ENCODE measurements at regions not wholly inside any gene's neighbourhood (a gene's known extent, or its start where the extent isn't known, plus 50 kb on each side); places are given as distances from the start of the nearest gene placed in this dataset.

- DNase-seq: no peak
These were observed 263.2 kb downstream of the SEC23A start for GRCh38 chr14:38839694-38840365.

GRCh38 chr14:38838979-38839323, 264.1 kb downstream of the SEC23A start:
- DNase-seq: no peak

- no peak for DNase-seq
These were observed 264.7 kb downstream of the SEC23A start for GRCh38 chr14:38838049-38838978.

GRCh38 chr14:38837343-38838048, 265.5 kb downstream of the SEC23A start:
- DNase-seq: no peak

GRCh38 chr14:38836539-38836938, 266.5 kb downstream of the SEC23A start:
- DNase-seq: no peak

- DNase-seq: no peak
These were observed 267.2 kb downstream of the SEC23A start for GRCh38 chr14:38835874-38836273.

- no peak for DNase-seq
These were observed 274.7 kb downstream of the SEC23A start for GRCh38 chr14:38828183-38828827.

- DNase-seq: no peak
These were observed 278.3 kb downstream of the SEC23A start for GRCh38 chr14:38824706-38825105.

GRCh38 chr14:38818555-38818954, 284.5 kb downstream of the SEC23A start:
- DNase-seq: no peak

GRCh38 chr14:38808734-38809455, 294.1 kb downstream of the SEC23A start:
- DNase-seq: no peak

GRCh38 chr14:38799671-38800070, 303.4 kb downstream of the SEC23A start:
- no peak for DNase-seq

GRCh38 chr14:38794677-38795076, 308.4 kb downstream of the SEC23A start:
- DNase-seq: no peak

- DNase-seq: no peak
These were observed 311.2 kb downstream of the SEC23A start for GRCh38 chr14:38791862-38792261.

- no peak for DNase-seq
These were observed 312.1 kb downstream of the SEC23A start for GRCh38 chr14:38790916-38791315.

GRCh38 chr14:38789805-38790204, 313.2 kb downstream of the SEC23A start:
- DNase-seq: no peak

GRCh38 chr14:38788060-38788459, 315.0 kb downstream of the SEC23A start:
- no peak for DNase-seq

GRCh38 chr14:38786921-38787320, 316.1 kb downstream of the SEC23A start:
- DNase-seq: no peak

- DNase-seq: no peak
These were observed 325.6 kb downstream of the SEC23A start for GRCh38 chr14:38777401-38777800.

- DNase-seq: no peak
These were observed 327.0 kb downstream of the SEC23A start for GRCh38 chr14:38775986-38776385.

- no peak for DNase-seq
These were observed 328.9 kb downstream of the SEC23A start for GRCh38 chr14:38774162-38774561.

- no peak for DNase-seq
These were observed 332.8 kb downstream of the SEC23A start for GRCh38 chr14:38770251-38770650.

- no peak for DNase-seq
These were observed 340.2 kb downstream of the SEC23A start for GRCh38 chr14:38762845-38763244.
